HG03439 (cell line): ENCODE measurements at regions not wholly inside any gene's neighbourhood (a gene's known extent, or its start where the extent isn't known, plus 50 kb on each side); places are given as distances from the start of the nearest gene placed in this dataset.
"Not testable (repeated sequence)": the region's sequence is repeated elsewhere in the genome, so short reads cannot be mapped to it uniquely, and the experiment has no call there.

Experiments
- ATAC-seq: cut with Tn5 transposase; IDR thresholded peaks from one replicate; pipeline ENCODE4 v1.9.1; 2021; ENCODE audit warnings: mild to moderate bottlenecking, moderate library complexity; ENCODE audit not compliant: unreplicated experiment

DNA sequence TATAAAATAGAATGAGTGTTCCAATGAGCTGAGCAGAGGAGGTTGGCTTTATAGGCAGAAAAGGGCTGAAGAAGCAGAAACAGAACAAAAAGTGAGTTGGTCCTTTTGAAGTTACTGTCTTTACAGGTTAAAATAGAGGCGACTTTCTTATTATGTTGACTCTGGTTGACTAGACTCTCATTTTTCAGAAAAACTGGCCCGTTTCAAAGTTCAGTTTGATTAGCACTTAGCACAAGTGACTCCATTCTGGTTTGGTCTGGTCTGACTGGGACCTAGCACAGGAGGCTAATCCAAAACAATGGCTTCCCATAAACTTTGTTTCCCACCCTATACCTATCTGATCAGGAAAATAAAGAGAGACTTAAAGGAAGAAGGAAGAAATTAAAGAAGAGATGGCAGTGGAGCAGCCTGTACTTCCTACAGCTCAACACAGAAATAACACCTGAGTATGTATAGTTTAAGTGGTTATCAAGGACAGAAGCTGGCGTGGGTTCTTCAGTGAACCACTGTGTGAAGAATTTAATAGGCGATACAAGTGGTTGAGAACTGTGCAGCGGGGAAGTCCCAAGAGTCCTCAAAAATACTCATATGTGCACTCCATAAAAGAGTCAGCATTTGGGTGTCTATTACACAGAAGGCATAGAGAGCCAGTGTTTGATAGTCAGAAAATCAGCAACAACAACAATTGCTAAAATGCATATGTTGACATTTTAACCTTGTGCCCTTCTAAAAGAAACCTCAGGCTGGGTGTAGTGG lies 554.8 kb upstream of the HTR2C start:
- ATAC-seq = no peak

DNA sequence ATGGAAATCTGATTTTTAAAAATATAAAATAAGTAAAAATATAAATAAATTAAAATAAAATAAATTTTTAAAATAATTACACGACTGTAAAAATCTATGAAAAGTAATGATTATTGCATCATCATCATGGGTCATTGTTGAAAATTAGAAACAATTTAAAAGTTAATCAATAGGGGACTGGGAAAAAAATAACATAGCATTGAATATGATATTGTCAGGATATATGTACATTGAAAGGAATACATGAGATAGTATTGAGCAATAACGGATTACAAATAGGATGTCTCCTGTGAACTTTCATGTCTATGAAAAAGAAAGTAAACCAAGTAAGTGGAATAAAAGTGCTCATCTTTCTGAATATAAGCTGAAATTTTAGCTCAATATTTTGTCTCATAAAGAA lies 566.8 kb upstream of the HTR2C start:
- no peak for ATAC-seq

DNA sequence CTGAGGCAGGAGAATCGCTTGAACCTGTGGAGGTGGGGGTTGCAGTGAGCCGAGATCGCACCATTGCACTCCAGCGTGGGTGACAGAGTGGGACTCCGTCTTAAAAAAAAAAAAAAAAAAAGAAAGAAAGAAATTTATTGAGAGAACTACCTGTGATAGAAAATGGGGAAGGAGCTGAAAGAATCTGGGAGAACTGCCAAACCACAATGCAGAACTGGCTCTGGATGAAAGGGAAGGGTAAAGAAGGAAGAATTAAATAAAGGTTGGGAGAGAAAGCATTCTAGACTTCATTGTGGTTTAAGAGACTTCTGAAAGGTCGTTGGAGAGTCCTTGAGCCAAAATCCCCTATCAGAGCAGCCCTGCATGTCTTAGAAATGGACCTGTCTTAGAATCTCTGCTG lies 567.9 kb upstream of the HTR2C start:
- ATAC-seq = no peak

GRCh38 chrX:114006664-114007063 lies 577.2 kb upstream of the HTR2C start:
- no peak for ATAC-seq

- no peak for ATAC-seq
These were observed 587.1 kb upstream of the HTR2C start for GRCh38 chrX:113996781-113997180.

DNA sequence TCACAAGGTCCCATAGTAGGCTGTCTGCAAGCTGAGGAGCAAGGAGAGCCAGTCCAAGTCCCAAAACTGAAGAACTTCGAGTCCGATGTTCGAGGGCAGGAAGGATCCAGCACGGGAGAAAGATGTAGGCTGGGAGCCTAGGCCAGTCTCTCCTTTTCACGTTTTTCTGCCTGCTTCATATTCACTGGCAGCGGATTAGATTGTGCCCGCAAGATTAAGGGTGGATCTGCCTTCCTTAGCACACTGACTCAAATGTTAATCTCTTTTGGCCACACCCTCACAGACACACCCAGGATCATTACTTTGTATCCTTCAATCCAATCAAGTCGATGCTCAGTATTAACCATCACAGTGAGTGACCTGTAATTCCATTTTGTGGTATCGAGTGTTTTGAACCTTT lies 592.2 kb upstream of the HTR2C start:
- not testable (repeated sequence) for ATAC-seq

DNA sequence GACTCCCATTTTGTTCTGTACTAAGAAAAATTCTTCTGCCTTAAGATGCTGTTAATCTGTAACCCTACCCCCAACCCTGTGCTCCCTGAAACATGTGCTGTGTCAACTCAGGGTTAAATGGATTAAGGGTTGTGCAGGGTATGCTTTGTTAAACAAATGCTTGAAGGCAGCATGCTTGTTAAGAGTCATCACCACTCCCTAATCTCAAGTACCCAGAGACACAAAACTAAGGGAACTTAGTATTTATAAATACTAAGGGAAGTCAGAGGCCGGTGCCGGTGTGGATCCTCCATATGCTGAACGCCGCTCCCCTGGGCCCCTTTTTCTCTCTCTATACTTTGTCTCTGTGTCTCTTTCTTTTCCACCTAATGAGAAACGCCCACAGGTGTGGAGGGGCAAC lies 593.2 kb upstream of the HTR2C start:
- ATAC-seq = not testable (repeated sequence)

DNA sequence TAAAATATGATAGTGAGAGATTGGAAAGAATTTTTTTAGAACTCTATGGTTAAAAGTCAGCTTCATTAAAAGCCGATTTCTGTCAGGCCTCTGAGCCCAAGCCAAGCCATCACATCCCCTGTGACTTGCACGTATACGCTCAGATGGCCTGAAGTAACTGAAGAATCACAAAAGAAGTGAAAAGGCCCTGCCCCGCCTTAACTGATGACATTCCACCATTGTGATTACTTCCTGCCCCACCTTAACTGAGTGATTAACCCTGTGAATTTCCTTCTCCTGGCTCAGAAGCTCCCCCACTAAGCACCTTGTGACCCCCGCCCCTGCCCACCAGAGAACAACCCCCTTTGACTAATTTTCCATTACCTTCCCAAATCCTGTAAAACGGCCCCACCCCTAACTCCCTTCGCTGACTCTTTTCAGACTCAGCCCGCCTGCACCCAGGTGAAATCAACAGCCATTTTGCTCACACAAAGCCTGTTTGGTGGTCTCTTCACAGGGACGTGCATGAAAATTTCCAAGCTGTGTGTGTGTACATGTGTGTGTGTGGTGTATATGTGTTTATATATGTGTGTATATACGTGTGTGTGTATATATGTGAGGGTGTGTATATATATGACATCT lies 595.5 kb upstream of the HTR2C start:
- ATAC-seq = not testable (repeated sequence)

- no peak for ATAC-seq
These were observed 597.5 kb upstream of the HTR2C start for GRCh38 chrX:113986427-113986826.

GRCh38 chrX:113982766-113983165 lies 601.1 kb upstream of the HTR2C start:
- no peak for ATAC-seq

DNA sequence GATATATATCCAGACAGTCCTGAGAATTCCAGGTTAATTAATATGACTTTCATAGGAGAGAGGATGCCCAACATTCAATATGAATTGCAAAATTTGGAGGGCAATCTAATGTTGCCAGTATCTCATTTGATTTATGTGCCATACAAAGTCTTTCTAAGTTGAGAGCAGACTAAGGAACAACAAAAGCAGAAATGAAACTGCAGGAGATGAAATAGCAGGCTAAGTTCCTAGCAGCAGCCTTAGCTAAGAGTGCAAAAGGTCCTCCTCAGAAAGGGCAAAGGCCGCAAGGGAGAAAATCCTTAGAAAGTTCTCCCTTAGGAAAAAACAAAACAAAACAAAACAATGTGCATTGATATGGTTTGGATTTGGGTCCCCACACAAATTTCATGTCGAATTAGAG lies 602.9 kb upstream of the HTR2C start:
- ATAC-seq = no peak

- no peak for ATAC-seq
These were observed 606.0 kb upstream of the HTR2C start for GRCh38 chrX:113977887-113978286.

GRCh38 chrX:113975441-113975840 lies 608.4 kb upstream of the HTR2C start:
- ATAC-seq = no peak

DNA sequence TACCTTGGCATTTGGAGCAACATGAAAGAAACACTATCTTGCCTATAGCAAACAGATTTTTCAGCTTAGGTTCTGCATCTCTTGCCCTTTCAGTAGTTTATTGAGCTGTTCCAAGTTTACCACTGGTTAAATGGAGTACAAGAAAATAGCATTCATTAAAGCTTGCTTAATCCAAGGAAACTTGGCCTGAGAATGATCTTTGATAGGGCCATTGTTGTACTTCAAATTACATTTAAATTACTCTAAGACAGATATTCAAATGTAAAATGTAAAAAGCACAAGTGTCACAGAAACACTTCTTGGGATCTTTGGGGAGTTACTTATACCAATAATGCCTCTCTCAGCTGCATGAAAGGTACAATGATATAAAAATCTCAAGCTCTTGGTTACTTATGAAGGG lies 609.0 kb upstream of the HTR2C start:
- no peak for ATAC-seq

GRCh38 chrX:113973706-113974105 lies 610.2 kb upstream of the HTR2C start:
- ATAC-seq = no peak

GRCh38 chrX:113966791-113967190 lies 617.1 kb upstream of the HTR2C start:
- no peak for ATAC-seq

GRCh38 chrX:113962343-113962742 lies 621.5 kb upstream of the HTR2C start:
- ATAC-seq = no peak

GRCh38 chrX:113959912-113960626 lies 623.8 kb upstream of the HTR2C start:
- no peak for ATAC-seq

GRCh38 chrX:113956936-113957335 lies 627.0 kb upstream of the HTR2C start:
- ATAC-seq = no peak

- no peak for ATAC-seq
These were observed 629.6 kb upstream of the HTR2C start for GRCh38 chrX:113954297-113954696.

DNA sequence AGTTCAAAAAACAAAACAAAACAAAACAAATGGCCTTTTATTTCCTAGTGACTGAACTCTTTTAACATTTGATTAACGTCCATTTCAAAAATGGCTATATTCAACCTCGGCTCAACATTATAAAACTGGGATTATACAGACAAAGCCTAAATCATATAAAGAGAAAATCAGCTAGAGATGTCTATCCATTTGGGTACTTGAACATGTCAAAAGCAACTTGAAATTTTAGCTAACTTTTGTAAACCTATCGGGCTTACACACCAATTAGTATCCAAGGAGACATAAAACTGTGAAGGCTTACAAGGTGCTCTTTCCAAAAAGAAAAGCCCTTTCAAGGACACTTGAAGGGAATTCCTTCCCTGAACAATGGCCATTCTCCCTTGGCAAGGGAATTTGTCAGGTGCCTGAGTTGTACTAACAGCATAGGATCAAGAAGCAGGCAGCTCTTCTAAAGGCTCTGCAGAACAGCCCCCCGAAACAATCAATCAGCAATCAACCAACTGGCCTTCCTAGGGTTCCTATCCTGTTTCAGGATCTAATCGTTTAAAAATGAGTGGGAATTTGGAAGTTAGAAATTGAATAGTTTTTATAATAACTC lies 633.7 kb upstream of the HTR2C start:
- ATAC-seq = no peak

DNA sequence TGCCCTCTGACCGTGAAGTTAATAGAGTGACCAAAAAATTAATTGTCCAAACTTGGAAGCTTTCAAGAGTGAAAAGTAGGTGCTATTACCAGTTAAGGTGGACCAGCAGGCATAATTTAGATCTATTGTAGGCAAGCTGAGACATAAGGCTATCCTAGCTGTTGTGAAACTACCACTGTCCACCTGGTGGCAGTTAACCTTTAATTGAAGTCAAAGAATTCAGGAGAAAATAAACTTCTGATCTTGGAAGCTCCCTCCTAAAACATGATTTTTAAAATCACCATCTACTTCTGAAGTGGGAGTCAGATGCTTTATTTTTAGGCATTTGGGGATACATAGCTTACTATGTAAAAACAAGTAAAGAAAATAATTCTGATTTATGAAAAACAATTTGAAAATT lies 636.3 kb upstream of the HTR2C start:
- ATAC-seq = no peak
